ENCODE measurements at regions not wholly inside any gene's neighbourhood (a gene's known extent, or its start where the extent isn't known, plus 50 kb on each side); places are given as distances from the start of the nearest gene placed in this dataset.

GRCh38 chr14:87131879-87132278 is 861.1 kb downstream of the GALC start:
- Mint-ChIP-seq H3K36me3 (ENCODE audit: low read depth) (no peaks in the 10 kb centered on the region), H3K27me3 (ENCODE audit: insufficient read depth) (no peaks in the 10 kb centered on the region), H3K27ac (no peak overlapping the region), H3K9me3 (peaks cover 38% of the 10 kb centered on the region), H3K4me3 (no peak overlapping the region), H3K4me1 (ENCODE audit: low read depth) (no peaks in the 10 kb centered on the region)
- no peak for TF ChIP-seq CTCF (IDR thresholded peaks at IDR 0.05)
- DNase-seq: no peak

GRCh38 chr14:87122166-87122565 is 870.8 kb downstream of the GALC start:
- TF ChIP-seq CTCF (IDR thresholded peaks at IDR 0.05): no peak
- no peaks in the 10 kb centered on the region; the same call in 1 of the 2 replicates for H3K36me3 Mint-ChIP-seq (ENCODE audit: low read depth)

GRCh38 chr14:87121716-87122115 is 871.3 kb downstream of the GALC start:
- no peak for DNase-seq
- no peak for TF ChIP-seq CTCF (IDR thresholded peaks at IDR 0.05)
- peaks cover 1% of the 10 kb centered on the region; the same call in 1 of the 2 replicates for H3K27me3 Mint-ChIP-seq (ENCODE audit: insufficient read depth)
- H3K4me3 Mint-ChIP-seq: no peak overlapping the region
- H3K36me3 Mint-ChIP-seq (ENCODE audit: low read depth): no peaks in the 10 kb centered on the region; the same call in 1 of the 2 replicates
- no peak overlapping the region for H3K27ac Mint-ChIP-seq
- H3K9me3 Mint-ChIP-seq: peaks cover 23% of the 10 kb centered on the region
- no peaks in the 10 kb centered on the region for H3K4me1 Mint-ChIP-seq (ENCODE audit: low read depth)

More at GRCh38 chr14:87122166-87122565, 870.8 kb downstream of the GALC start:
- H3K9me3 Mint-ChIP-seq: peaks cover 26% of the 10 kb centered on the region
- no peak overlapping the region for H3K4me3 Mint-ChIP-seq
- H3K27ac Mint-ChIP-seq: no peak overlapping the region
- H3K4me1 Mint-ChIP-seq (ENCODE audit: low read depth): no peaks in the 10 kb centered on the region
- no peak for DNase-seq
- H3K27me3 Mint-ChIP-seq (ENCODE audit: insufficient read depth): peaks cover 1% of the 10 kb centered on the region; the same call in 1 of the 2 replicates

GRCh38 chr14:87115234-87115633 is 877.7 kb downstream of the GALC start:
- Mint-ChIP-seq H3K27ac (no peak overlapping the region), H3K9me3 (peaks cover 53% of the 10 kb centered on the region), H3K4me1 (ENCODE audit: low read depth) (no peaks in the 10 kb centered on the region), H3K36me3 (ENCODE audit: low read depth) (no peaks in the 10 kb centered on the region; the same call in 1 of the 2 replicates), H3K27me3 (ENCODE audit: insufficient read depth) (no peaks in the 10 kb centered on the region), H3K4me3 (no peak overlapping the region)
- TF ChIP-seq CTCF (IDR thresholded peaks at IDR 0.05): no peak
- no peak for DNase-seq

- no peaks in the 10 kb centered on the region for H3K36me3 Mint-ChIP-seq (ENCODE audit: low read depth)
- H3K27ac Mint-ChIP-seq: no peak overlapping the region
- H3K9me3 Mint-ChIP-seq: peaks cover 53% of the 10 kb centered on the region
- no peaks in the 10 kb centered on the region for H3K4me1 Mint-ChIP-seq (ENCODE audit: low read depth)
- no peaks in the 10 kb centered on the region for H3K27me3 Mint-ChIP-seq (ENCODE audit: insufficient read depth)
- no peak overlapping the region for H3K4me3 Mint-ChIP-seq
- no peak for DNase-seq
- no peak for TF ChIP-seq CTCF (IDR thresholded peaks at IDR 0.05)
Measured at GRCh38 chr14:87113286-87113685, 879.7 kb downstream of the GALC start.

- H3K27ac Mint-ChIP-seq: no peak overlapping the region
- H3K9me3 Mint-ChIP-seq: peaks cover 54% of the 10 kb centered on the region
- TF ChIP-seq CTCF (IDR thresholded peaks at IDR 0.05): no peak
- no peaks in the 10 kb centered on the region for H3K36me3 Mint-ChIP-seq (ENCODE audit: low read depth)
- no peaks in the 10 kb centered on the region for H3K4me1 Mint-ChIP-seq (ENCODE audit: low read depth)
- DNase-seq: no peak
- no peak overlapping the region for H3K4me3 Mint-ChIP-seq
- H3K27me3 Mint-ChIP-seq (ENCODE audit: insufficient read depth): no peaks in the 10 kb centered on the region
Measured at GRCh38 chr14:87111741-87112140, 881.2 kb downstream of the GALC start.
